Stimulated activated CD8-positive, alpha-beta memory T cell treated with anti-CD3 and anti-CD28 coated beads, Interleukin-7, amount 100 ng/mL, for 24 hours (primary cell): ENCODE measurements at regions not wholly inside any gene's neighbourhood (a gene's known extent, or its start where the extent isn't known, plus 50 kb on each side); places are given as distances from the start of the nearest gene placed in this dataset.
"Not testable (repeated sequence)": the region's sequence is repeated elsewhere in the genome, so short reads cannot be mapped to it uniquely, and the experiment has no call there.

Experiments
- DNase-seq: peaks from one replicate; pipeline ENCODE4 v3.0.0-alpha.2; 2020; ENCODE audit warnings: low read depth

DNA sequence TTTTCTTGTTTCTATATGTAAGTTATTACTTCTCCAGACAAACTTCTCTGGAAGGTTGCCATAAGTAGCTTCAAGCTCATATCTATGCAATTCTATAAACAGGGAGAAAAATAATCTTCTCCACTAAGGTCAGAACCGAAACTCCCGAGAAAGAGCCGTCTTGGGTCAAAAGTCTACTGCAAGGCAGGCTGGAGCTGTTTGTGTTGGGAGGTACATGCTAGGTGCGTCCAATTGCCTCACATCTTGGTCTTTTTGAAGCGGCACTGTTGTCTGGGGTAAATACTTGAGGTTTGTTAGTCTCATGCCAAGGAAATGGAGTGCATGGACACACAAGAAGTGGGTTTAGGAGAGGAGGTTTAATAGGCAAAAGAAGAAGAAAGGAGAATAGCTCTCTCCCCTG is 674.7 kb upstream of the TMEM132C start:
- no peak for DNase-seq

- no peak for DNase-seq
These were observed 672.5 kb upstream of the TMEM132C start for GRCh38 chr12:127594351-127594970.

GRCh38 chr12:127595506-127595905 is 671.5 kb upstream of the TMEM132C start:
- DNase-seq, result no peak

GRCh38 chr12:127596891-127597290 is 670.1 kb upstream of the TMEM132C start:
- no peak for DNase-seq

GRCh38 chr12:127599436-127599835 is 667.5 kb upstream of the TMEM132C start:
- no peak for DNase-seq

GRCh38 chr12:127600211-127600610 is 666.8 kb upstream of the TMEM132C start:
- DNase-seq, result no peak

GRCh38 chr12:127606476-127607015 is 660.4 kb upstream of the TMEM132C start:
- no peak for DNase-seq

DNA sequence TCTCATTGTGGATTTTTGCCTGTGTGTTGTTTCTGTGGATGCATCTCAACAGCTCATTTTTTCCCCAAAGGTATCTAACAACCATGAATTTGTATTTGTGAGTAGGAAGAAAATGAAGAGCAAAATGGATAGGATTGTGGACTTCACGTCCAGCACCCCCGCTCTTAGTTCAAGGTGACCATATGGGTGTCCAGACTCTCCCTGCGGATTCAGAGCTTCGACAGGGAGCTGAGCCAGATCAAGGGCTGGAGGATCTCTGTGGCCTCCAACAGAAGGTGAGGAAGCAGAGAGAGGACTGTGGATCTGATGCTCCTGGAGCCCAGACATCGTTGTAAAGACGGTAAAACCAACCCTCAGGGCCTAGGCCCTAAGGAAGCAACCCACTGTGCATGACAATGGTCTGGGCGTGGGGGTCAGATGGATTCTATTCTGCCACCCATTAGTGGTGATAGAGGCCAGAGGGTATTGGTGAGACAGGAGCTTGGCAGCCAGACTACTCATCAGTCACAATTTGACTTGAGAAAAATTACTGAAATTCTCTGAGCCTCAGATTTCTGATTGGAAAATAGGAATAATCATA is 659.7 kb upstream of the TMEM132C start:
- DNase-seq, result no peak

GRCh38 chr12:127608359-127608758 is 658.6 kb upstream of the TMEM132C start:
- DNase-seq, result not testable (repeated sequence)

DNA sequence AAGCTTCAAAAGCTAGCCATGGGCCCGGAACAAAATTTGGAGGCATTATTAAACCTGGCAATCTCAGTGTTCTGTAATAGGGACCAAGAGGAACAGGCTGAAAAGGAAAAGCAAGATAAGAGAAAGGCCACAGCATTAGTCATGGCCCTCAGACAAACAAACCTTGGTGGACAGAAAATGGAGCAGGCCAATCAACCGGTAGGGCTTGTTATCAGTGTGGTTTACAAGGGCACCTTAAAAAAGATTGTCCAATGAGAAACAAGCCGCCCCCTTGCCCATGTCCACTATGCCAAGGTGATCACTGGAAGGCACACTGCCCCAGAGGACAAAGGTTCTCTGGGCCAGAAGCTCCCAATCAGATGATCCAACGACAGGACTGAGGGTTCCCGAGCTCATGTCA is 653.9 kb upstream of the TMEM132C start:
- DNase-seq, result no peak

- no peak for DNase-seq
These were observed 646.9 kb upstream of the TMEM132C start for GRCh38 chr12:127619869-127620734.

DNA sequence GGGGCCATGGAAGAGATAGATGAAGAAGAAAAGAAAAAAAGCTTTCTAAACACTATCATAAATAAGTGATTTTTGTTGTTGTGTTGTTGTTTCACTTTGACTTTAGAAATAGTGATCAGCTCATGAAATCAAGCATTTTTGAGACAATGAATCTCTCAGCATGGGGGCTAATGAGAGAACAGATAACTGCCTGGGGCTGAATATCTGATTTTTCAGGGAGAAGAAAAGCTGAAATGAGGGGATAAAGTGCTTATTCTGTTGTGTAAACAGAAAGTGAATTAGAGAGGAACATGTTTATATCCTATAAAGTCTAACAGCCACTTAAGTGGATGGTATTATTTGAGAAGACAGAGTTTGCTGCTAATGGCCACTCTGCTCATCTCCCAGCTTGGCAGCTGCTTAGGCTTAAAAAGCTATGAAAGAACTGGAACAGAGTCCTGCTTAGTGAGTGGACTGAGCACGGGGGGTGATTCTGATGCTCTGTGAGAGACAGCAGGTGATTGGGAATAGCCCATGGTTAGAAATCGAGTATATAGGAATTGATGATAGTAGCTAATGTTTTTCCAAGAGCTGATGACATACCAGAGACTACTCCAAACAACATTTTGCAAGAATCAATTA is 646.1 kb upstream of the TMEM132C start:
- no peak for DNase-seq

DNA sequence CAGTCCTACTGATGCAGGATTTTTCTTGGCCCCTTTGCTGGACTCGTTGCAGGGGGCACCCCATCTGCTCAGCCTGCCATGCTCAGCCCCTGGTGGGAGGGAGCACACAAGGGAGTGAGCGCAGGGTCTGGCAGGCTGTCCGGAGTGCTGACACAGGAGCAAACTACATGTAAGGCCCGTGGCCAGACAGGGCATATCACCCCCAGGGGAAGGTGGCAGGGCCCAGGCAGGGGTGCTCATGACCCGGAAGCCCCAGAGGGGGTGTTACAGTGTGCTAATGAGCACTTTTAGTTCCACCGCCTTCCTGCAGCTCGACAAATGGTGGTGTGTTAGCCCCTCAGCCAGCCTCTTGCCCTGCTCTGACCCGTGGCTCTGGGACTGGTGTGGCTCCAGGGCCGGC is 645.6 kb upstream of the TMEM132C start:
- DNase-seq, result no peak

- no peak for DNase-seq
These were observed 643.6 kb upstream of the TMEM132C start for GRCh38 chr12:127623362-127623761.

DNA sequence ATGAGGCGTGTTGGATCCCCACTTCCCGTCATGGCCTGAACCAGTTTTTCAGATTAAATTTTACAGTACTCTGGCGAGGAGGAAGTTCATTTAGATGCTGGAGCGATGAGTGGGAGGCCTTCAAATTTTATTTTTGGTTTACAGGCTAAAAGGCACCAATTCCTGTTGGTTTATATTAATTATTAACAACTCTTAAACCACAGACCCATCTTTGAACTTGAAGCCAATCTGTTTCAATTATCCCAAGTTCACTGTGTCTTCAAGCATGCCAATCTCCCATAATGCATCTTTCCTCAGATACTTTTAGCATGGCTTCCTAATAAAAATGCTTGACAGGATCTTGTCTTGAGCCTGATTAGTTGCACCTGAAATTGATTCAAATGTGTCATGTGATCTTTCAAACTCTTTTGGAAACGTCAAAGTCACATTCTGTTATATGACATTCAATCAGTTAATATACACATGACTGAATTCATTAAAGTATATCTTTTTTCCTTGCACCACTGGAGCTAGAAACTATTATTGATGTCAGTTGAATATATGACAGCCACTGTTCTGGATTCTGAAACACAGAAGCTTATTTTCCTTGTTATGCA is 641.7 kb upstream of the TMEM132C start:
- no peak for DNase-seq

DNA sequence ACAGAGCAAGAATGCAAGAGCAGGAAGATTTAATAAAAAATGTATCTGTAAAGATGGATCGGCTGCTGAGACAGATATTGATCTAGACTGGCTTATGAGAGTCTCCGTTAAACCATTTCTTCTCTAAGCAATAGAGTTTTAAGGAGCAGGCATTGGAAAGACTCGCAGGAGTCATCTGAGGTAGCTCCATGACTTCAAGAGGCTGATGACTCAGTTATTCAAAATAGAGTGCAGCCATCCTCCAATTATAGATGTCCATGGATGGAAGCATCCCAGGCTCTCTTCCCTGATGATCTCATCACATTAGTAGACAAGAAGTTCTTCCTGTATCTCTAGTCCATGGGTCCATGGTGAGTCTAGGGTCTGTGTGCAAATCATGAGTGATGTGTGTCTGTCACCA is 638.3 kb upstream of the TMEM132C start:
- no peak for DNase-seq

DNA sequence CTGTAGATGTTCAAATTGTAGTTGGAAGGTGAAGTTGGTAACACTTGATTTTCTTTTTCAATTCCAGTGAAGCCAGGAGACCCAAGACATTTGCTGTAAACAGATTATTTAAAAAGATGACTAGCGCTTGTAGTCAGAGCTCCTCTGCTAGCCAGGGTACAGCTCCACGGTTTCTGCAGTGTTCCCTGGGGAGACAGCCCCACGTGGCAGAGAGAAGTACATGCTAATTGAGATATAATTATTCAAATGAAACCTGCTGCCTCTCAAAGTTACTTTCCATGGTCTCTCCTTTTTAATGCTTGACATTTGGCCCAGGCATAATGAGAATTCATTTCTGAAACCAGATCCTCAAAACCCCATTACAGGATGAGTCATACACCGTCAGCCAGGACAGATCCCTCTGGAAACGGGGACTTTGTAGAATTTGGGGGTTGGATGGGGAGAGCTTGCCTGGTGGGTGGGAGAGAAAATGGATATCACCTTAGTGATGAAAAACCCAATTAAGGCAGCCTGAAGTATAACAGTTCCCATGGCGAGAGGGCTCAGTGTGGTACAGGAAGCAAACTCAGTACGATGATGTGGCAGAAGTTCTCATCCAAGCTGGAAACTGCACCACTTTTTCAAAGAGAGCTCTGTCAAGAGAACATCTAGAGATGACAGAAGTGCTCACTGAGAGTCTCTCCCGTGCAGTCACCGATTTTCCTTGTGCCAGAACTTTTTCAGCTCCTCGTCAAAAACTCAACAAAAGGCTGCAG is 637.7 kb upstream of the TMEM132C start:
- no peak for DNase-seq

DNA sequence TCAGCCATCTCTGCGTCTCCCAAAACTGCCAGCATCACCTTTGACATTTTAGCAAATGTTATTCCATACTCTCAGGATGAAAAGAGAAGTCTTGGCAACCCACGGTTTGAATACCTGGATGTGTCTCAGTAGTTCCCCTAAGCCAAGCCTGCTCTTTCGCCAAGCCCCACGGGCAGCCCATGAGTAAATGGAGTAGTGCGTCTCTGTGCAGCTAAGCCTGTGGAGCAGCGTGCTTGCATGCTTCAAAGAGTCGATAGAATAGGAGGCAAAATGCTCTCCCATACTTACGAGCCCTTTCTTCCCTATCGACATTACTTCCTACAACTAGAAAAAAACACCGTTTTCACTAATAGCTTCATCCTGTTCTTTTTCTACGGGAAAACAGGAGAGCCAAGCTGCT is 634.5 kb upstream of the TMEM132C start:
- no peak for DNase-seq

GRCh38 chr12:127635838-127636237 is 631.1 kb upstream of the TMEM132C start:
- DNase-seq, result no peak

- no peak for DNase-seq
These were observed 630.1 kb upstream of the TMEM132C start for GRCh38 chr12:127636882-127637281.

- DNase-seq, result no peak
These were observed 626.6 kb upstream of the TMEM132C start for GRCh38 chr12:127640181-127640886.
